Activated CD4-positive, alpha-beta memory T cell treated with anti-CD3 and anti-CD28 coated beads for 36 hours (primary cell): ENCODE measurements at regions not wholly inside any gene's neighbourhood (a gene's known extent, or its start where the extent isn't known, plus 50 kb on each side); places are given as distances from the start of the nearest gene placed in this dataset.
A peak's percentile ranks its signal among the peaks of the same experiment; 100 is the strongest.

Experiments used
- CTCF ChIA-PET: fragments of 350-600 bp; sonication (Branson Sonifier 250); formaldehyde crosslinking; loops from one replicate; lab custom pipeline; 2021; ENCODE audit warnings: antibody characterized with exemption, inconsistent platforms; lab: Charles Lee
- POLR2A ChIA-PET: fragments of 350-600 bp; sonication (Branson Sonifier 250); formaldehyde crosslinking; loops from one replicate; lab custom pipeline; 2021; ENCODE audit warnings: antibody characterized with exemption; lab: Charles Lee
- DNase-seq: peaks from one replicate; pipeline ENCODE4 v3.0.0-alpha.2; 2020
- H3K27ac Mint-ChIP-seq: one replicate; pipeline ENCODE4 v1.8.0; 2021; ENCODE audit warnings: mixed read lengths
- H3K27me3 Mint-ChIP-seq: one replicate; pipeline ENCODE4 v1.8.0; 2021; ENCODE audit warnings: mixed read lengths
- H3K36me3 Mint-ChIP-seq: one replicate; pipeline ENCODE4 v1.8.0; 2021; ENCODE audit warnings: mixed read lengths
- H3K4me1 Mint-ChIP-seq: one replicate; pipeline ENCODE4 v1.8.0; 2021; ENCODE audit warnings: low read depth, mixed read lengths
- H3K4me3 Mint-ChIP-seq: one replicate; pipeline ENCODE4 v1.8.0; 2021; ENCODE audit warnings: mild to moderate bottlenecking, mixed read lengths
- H3K9me3 Mint-ChIP-seq: one replicate; pipeline ENCODE4 v1.8.0; 2021; ENCODE audit warnings: mixed read lengths
- intact Hi-C: fragments of 100-400 bp; cut with micrococcal nuclease; formaldehyde crosslinking; loops from one replicate; pipeline ENCODE4 v1.15.1; 2023

DNA sequence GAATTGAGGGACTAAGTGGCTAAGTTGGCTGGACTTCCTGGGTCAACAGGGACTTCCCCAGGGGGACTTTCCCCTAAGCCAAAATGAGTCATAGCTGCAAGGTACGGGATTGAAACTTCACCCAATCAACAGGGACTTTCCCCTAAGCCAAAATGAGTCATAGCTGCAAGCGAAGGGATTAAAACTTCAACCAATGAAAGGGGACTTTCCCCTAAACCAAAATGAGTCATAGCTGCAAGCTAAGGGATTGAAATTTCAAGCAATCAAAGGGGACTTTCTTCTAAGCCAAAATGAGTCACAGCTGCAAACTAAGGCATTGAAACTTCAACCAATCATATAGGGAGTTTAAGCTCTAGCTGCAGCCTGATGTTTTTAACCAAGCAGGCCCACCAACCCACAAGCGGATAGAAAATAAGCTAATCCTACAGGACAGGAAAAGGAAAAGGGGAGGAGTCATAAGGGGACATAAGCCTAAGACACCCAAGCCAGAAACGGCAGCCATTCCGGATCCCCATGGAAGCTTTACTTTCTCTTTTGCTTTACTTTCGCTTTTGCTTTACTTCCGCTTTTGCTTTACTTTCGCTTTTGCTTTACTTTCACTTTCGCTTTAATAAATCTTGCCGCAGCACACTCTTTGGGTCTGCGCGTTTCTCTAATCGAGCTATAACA lies 1375.4 kb upstream of the CELF4 start:
- H3K27ac Mint-ChIP-seq = peak overlapping the region; percentile 97
- H3K9me3 Mint-ChIP-seq = peaks cover 16% of the 10 kb centered on the region
- ChIA-PET CTCF (no interaction called here), POLR2A (no interaction called here)
- intact Hi-C loops = loop anchor here (1.0 to 10.0 kb wide), 3 partner anchors 246 to 364 kb away; no protein-coding TSS in a partner anchor
- H3K4me3 Mint-ChIP-seq = peak overlapping the region; percentile 69
- H3K4me1 Mint-ChIP-seq = peaks cover 30% of the 10 kb centered on the region
- DNase-seq = peak; percentile 70
- peaks cover 7% of the 10 kb centered on the region for H3K36me3 Mint-ChIP-seq
- H3K27me3 Mint-ChIP-seq = peaks cover 3% of the 10 kb centered on the region

DNA sequence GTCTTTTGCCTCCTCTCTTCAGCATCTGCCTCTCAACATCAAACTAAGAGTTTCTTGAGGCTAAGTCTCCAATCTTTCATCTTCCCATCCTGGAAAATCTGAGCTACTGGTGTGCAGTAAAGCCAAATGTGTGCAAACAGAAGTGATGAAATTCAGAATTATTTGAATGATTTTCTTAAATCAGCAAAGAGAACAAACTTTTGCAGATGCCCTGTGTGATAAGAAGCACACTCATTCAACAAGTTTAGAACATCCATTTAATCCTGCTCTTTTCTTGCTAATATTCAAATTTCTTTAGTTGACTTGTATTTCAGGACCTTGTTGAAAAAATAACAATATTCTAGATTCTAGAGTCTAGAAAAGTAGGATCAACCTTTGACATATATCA lies 1374.9 kb upstream of the CELF4 start:
- no peaks in the 10 kb centered on the region for H3K27me3 Mint-ChIP-seq
- intact Hi-C loops = loop anchor here (2.0 to 10.0 kb wide), 2 partner anchors 246 to 364 kb away; no protein-coding TSS in a partner anchor

DNA sequence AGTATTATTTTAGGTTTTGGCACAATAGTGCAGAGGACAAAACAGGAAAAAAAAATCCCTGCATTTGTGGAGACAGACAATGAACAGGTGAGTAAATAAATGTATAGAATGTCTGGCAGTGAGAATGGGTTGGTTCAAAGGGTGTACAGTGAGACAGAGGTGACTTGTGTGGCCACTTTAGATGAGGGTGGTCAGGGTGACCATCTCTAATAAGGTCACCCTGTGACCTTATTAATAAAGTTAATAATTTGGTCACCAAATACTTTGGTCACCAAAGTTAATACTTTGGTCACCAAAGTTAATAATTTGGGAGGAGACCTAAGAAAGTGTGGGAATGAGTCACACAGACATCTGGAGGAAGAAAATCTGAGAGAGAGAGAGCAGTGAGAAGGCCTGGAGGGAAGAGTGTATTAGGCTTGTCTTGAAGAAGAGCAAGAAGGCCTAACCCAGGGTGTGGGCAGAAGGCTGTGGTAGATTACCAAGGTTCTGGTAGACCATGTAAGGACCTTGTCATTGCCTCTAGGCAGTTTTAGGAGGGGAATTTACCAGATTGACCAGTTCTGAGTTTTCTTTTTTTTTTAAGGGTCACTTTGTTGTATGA lies 1368.4 kb upstream of the CELF4 start:
- H3K27ac Mint-ChIP-seq = no peak overlapping the region
- no peaks in the 10 kb centered on the region for H3K9me3 Mint-ChIP-seq
- no peaks in the 10 kb centered on the region for H3K36me3 Mint-ChIP-seq
- intact Hi-C loops = no loop called here
- no peak overlapping the region for H3K4me3 Mint-ChIP-seq
- POLR2A ChIA-PET = no interaction called here
- no peaks in the 10 kb centered on the region for H3K27me3 Mint-ChIP-seq
- CTCF ChIA-PET = no interaction called here
- no peak for DNase-seq
- H3K4me1 Mint-ChIP-seq = peaks cover 19% of the 10 kb centered on the region

More for the DNA sequence above, 1374.9 kb upstream of the CELF4 start:
- ChIA-PET POLR2A (no interaction called here), CTCF (no interaction called here)
- H3K27ac Mint-ChIP-seq = peak overlapping the region; percentile 97
- H3K4me1 Mint-ChIP-seq = peaks cover 35% of the 10 kb centered on the region
- H3K9me3 Mint-ChIP-seq = peaks cover 16% of the 10 kb centered on the region
- peaks cover 7% of the 10 kb centered on the region for H3K36me3 Mint-ChIP-seq
- no peak overlapping the region for H3K4me3 Mint-ChIP-seq
- DNase-seq = no peak

DNA sequence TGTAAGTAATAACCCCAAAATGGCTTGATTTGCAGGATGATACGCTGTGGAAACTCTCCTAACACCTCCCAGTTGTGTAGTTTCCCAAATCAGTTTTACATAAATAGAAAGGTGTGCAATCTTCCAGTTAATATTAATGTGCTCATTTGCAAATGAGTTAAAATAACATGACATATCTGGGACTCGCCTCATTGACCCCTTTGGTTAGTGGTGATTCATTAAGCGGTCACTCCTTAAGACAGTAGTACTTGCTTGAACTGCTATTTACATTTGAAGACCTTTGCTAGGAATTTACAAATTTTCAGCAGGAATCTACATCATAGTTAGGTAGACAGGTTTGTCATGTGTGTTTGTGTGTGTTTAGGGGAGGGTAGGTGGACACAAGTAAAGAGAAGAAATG lies 1367.7 kb upstream of the CELF4 start:
- Mint-ChIP-seq H3K36me3 (no peaks in the 10 kb centered on the region), H3K9me3 (no peaks in the 10 kb centered on the region), H3K27ac (no peak overlapping the region), H3K27me3 (no peaks in the 10 kb centered on the region), H3K4me3 (no peak overlapping the region), H3K4me1 (peaks cover 19% of the 10 kb centered on the region)
- DNase-seq = no peak
- ChIA-PET POLR2A (no interaction called here), CTCF (no interaction called here)
- intact Hi-C loops = no loop called here

DNA sequence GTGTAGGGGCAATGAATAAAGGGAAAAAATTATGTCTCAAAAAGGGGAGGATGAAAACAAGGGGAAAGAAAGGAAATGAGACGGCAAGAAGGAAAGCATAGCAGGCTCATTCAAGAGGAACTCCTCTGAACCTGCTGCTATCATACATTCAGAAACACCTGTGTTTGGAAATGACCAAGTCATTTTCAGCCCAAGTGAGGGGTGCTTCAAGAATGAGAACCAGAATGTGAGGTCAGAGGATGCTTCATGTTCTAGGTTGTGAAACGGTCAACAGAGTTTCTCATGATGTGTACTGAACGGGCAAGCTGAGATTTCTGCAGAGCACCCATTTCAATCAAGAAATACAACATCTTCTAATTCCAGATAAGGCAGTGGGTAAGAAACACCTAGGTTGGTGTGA lies 1367.2 kb upstream of the CELF4 start:
- no peak for DNase-seq
- intact Hi-C loops = no loop called here
- H3K9me3 Mint-ChIP-seq = no peaks in the 10 kb centered on the region
- ChIA-PET POLR2A (no interaction called here), CTCF (no interaction called here)
- H3K4me1 Mint-ChIP-seq = peaks cover 19% of the 10 kb centered on the region
- H3K36me3 Mint-ChIP-seq = no peaks in the 10 kb centered on the region
- H3K27me3 Mint-ChIP-seq = peaks cover 2% of the 10 kb centered on the region
- no peak overlapping the region for H3K4me3 Mint-ChIP-seq
- no peak overlapping the region for H3K27ac Mint-ChIP-seq

DNA sequence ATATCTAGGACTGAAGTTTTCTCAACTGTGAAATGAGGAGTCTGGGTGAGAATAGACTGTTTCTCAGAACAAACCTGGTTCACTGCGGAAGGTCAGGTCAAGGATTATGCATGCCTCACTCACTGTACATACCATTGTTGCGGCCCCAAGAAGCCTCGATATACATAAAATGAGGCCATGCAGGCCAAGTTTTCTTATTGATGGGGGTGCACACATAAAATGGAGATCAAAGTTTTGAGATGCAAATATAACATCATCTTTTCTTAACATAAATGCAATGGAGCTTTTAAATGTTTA lies 1366.1 kb upstream of the CELF4 start:
- Mint-ChIP-seq H3K27ac (no peak overlapping the region), H3K27me3 (peaks cover 5% of the 10 kb centered on the region), H3K4me3 (no peak overlapping the region), H3K4me1 (peaks cover 19% of the 10 kb centered on the region), H3K36me3 (no peaks in the 10 kb centered on the region), H3K9me3 (no peaks in the 10 kb centered on the region)
- ChIA-PET POLR2A (no interaction called here), CTCF (no interaction called here)
- DNase-seq = no peak
- intact Hi-C loops = no loop called here

DNA sequence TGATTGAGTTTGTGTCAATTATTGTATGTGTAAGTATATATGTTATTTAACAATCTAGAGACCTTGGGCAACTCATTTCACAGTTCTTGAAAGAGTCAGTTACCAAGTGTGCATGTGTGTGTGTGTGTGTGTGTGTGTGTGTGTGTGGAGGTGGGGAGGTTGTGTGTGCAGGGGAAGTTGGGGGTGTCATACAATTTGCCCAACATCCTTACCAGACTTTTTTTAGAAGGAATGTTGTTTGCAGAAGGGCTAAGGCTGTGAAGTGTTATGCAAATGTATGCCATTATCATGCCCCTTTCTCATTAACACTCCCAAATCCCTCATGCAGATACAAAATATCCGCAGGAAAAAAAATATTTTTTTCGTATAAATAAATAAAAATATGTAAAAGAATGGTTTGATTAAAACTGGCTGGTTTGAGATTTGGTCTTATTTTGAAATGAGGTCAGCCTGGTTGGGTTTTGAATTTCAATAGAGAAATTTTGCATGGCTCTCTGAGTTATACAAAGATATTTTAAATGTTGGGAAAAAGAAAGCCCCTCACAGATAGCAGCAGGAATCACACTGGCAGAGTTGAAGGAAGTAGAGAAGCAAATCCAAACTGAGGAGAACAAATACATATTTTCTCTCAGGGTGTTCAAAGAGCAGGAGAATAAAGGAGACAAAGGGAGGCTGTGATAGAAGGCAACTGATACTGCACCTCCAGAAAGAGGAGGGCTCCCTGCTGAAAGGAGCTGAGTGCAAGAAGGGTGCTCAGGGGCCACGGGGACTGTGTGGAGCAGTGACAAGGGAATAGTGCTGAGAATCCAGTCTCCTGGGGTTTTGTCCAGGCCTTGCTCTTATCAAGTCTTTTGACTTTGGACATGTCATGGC lies 1365.5 kb upstream of the CELF4 start:
- H3K4me1 Mint-ChIP-seq = peaks cover 19% of the 10 kb centered on the region
- POLR2A ChIA-PET = no interaction called here
- peaks cover 9% of the 10 kb centered on the region for H3K27me3 Mint-ChIP-seq
- CTCF ChIA-PET = no interaction called here
- H3K9me3 Mint-ChIP-seq = peaks cover 3% of the 10 kb centered on the region
- intact Hi-C loops = no loop called here
- H3K36me3 Mint-ChIP-seq = no peaks in the 10 kb centered on the region
- no peak overlapping the region for H3K4me3 Mint-ChIP-seq
- H3K27ac Mint-ChIP-seq = no peak overlapping the region
- DNase-seq = no peak

DNA sequence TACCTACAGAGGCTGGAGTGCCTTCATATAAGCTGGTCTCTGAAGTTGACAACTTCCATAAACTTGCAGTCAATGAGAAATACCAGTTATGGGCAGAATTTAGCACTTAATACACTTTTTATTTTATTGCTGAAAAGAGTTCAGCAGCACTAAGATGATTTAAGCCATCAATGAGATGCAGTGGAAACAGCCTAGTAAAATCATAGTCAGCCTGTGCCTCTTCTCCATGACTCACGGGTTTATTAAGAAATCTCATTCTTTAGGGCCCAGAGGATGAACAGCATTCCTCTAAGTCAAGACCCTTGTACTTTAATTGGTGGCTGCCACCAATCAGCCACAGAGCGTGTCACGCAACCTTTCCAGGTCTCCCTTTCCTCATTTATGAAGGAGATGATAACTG lies 1357.9 kb upstream of the CELF4 start:
- Mint-ChIP-seq H3K4me3 (no peak overlapping the region), H3K36me3 (no peaks in the 10 kb centered on the region), H3K27me3 (peaks cover 22% of the 10 kb centered on the region), H3K4me1 (no peaks in the 10 kb centered on the region), H3K9me3 (peaks cover 3% of the 10 kb centered on the region), H3K27ac (no peak overlapping the region)
- POLR2A ChIA-PET = no interaction called here
- intact Hi-C loops = no loop called here
- CTCF ChIA-PET = no interaction called here
- no peak for DNase-seq

DNA sequence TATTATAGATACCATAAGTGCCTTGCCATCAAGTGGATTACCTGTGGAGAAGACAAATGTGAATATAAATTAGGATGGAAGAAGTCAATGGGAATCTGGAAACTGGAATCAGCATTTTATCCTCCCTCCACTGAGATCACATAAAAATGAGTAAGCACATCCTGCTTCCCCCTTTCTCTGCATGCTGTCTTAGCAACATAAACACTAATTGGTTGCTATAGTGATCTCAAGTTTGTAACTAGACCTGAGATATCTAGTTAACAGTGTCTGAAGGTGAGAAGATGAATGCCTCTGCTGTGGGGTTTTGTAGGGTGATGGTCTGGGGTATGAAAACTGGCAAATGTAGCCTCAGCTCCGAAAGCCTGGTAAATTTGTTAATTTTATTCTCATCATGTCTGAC lies 1357.5 kb upstream of the CELF4 start:
- intact Hi-C loops = no loop called here
- no peak overlapping the region for H3K4me3 Mint-ChIP-seq
- H3K9me3 Mint-ChIP-seq = peaks cover 3% of the 10 kb centered on the region
- no peaks in the 10 kb centered on the region for H3K4me1 Mint-ChIP-seq
- H3K27ac Mint-ChIP-seq = no peak overlapping the region
- ChIA-PET POLR2A (no interaction called here), CTCF (no interaction called here)
- no peak for DNase-seq
- no peaks in the 10 kb centered on the region for H3K36me3 Mint-ChIP-seq
- peaks cover 22% of the 10 kb centered on the region for H3K27me3 Mint-ChIP-seq

DNA sequence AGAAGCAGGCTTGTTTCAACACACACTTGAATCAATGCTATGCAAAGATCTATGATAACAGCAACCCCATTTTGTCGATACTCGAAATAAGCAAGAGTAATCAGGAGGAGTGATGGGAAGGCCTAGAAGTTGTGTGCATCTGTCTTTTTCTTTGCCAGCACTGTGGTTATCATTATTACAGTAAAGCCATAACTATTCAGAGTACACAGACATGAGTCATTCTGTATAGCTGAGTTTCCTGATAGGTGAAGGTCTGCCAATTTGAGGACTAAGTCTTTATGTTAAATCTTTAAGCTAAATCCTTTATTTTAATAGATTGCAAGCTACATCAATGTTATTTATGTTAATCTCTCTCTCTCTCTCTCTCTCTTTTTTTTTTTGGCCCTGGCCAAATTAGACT lies 1344.4 kb upstream of the CELF4 start:
- ChIA-PET CTCF (no interaction called here), POLR2A (no interaction called here)
- intact Hi-C loops = no loop called here
- DNase-seq = no peak
- no peaks in the 10 kb centered on the region for H3K4me1 Mint-ChIP-seq
- no peaks in the 10 kb centered on the region for H3K36me3 Mint-ChIP-seq
- H3K27ac Mint-ChIP-seq = no peak overlapping the region
- H3K9me3 Mint-ChIP-seq = no peaks in the 10 kb centered on the region
- H3K4me3 Mint-ChIP-seq = no peak overlapping the region
- H3K27me3 Mint-ChIP-seq = peaks cover 2% of the 10 kb centered on the region

DNA sequence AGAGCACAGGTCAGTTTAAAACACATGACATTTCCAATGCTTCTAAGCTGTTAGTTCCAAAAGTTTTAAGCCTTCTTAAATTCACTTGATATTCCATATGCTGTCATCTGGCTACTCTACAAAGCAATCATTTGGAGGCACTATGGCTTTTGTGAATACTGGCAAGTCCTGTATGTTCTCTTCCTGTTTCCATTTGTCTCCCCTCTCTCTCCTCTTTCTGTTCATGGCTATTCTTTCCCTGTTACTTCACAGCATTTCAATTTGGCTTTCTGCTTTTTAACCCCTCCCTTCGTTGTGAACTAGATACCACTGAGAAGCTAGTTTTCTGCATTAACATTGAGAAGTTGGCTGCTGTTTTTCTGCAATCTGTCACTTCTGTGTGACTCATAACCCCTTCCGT lies 1337.2 kb upstream of the CELF4 start:
- Mint-ChIP-seq H3K27ac (no peak overlapping the region), H3K36me3 (no peaks in the 10 kb centered on the region), H3K4me3 (no peak overlapping the region), H3K4me1 (no peaks in the 10 kb centered on the region), H3K27me3 (peaks cover 2% of the 10 kb centered on the region), H3K9me3 (no peaks in the 10 kb centered on the region)
- intact Hi-C loops = no loop called here
- CTCF ChIA-PET = no interaction called here
- POLR2A ChIA-PET = no interaction called here
- no peak for DNase-seq

DNA sequence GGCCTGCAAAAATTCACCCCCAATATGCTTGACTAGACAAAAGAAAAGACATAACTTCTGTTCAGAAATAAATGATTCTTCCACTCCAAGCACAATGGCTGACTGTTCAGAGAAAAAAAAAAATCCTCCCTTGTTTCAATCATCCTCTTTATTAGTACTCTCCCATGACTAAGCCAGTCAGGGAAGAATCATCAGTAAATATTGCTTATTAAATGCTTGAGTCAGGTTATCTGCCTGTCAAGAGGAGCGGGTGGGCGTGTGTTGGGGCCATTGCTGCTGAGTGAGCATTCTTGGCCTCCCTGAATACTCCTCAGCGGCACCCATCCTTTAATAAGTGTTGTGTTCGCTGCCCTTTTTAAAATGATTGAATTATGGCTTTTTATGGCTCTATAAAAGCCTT lies 1334.8 kb upstream of the CELF4 start:
- DNase-seq = no peak
- intact Hi-C loops = no loop called here
- Mint-ChIP-seq H3K9me3 (no peaks in the 10 kb centered on the region), H3K36me3 (no peaks in the 10 kb centered on the region), H3K4me3 (no peak overlapping the region), H3K4me1 (no peaks in the 10 kb centered on the region), H3K27ac (no peak overlapping the region), H3K27me3 (peaks cover 2% of the 10 kb centered on the region)
- ChIA-PET CTCF (no interaction called here), POLR2A (no interaction called here)
